ENCODE measurements at regions not wholly inside any gene's neighbourhood (a gene's known extent, or its start where the extent isn't known, plus 50 kb on each side); places are given as distances from the start of the nearest gene placed in this dataset.

GRCh38 chr6:153949616-153950015 is 89.4 kb upstream of the OPRM1 start:
- POLR2A ChIA-PET = no interaction called here
- Mint-ChIP-seq H3K4me1 (no peaks in the 10 kb centered on the region), H3K27me3 (no peaks in the 10 kb centered on the region), H3K4me3 (no peak overlapping the region), H3K27ac (no peak overlapping the region), H3K9me3 (ENCODE audit: insufficient read depth) (peaks cover 5% of the 10 kb centered on the region)
- Histone ChIP-seq H3K27ac (ENCODE audit: low read length in 2 of 2) (no peak overlapping the region), H3K9me3 (ENCODE audit: control extremely low read depth in 1 of 3, control insufficient read depth in 2 of 3, insufficient read depth in 1 of 3, low read length in 2 of 3) (no peaks in the 10 kb centered on the region), H4K20me1 (ENCODE audit: control insufficient read depth, insufficient read depth, low read length, poor library complexity, severe bottlenecking) (no peaks in the 10 kb centered on the region), H2AFZ (ENCODE audit: insufficient read depth, low read depth, low read length, poor library complexity, severe bottlenecking) (no peak overlapping the region), H3K27me3 (replicated peaks in 1 of 4; ENCODE audit: control extremely low read depth in 1 of 4, control insufficient read depth in 3 of 4, insufficient read depth in 4 of 4, low read length in 3 of 4) (no peaks in the 10 kb centered on the region), H3K36me3 (replicated peaks in 1 of 2; ENCODE audit: control extremely low read depth in 1 of 2, control insufficient read depth in 1 of 2, extremely low read depth in 1 of 2, insufficient read depth in 2 of 2, low read length in 1 of 2) (no peaks in the 10 kb centered on the region), H3K4me2 (replicated peaks; ENCODE audit: low read depth, low read length, poor library complexity, severe bottlenecking) (no peak overlapping the region), H3K9ac (ENCODE audit: low read length) (no peak overlapping the region), H3K79me2 (ENCODE audit: control insufficient read depth, insufficient read depth, low read length) (no peaks in the 10 kb centered on the region), H3K4me3 (ENCODE audit: control extremely low read depth in 1 of 5, extremely low read depth in 1 of 5, insufficient read depth in 1 of 5, low read depth in 2 of 5, low read length in 4 of 5) (no peak overlapping the region), H3K4me1 (ENCODE audit: control insufficient read depth in 2 of 2, insufficient read depth in 2 of 2, low read length in 2 of 2) (no peaks in the 10 kb centered on the region)
- WGBS (ENCODE audit: insufficient coverage) = no CpG with 5 or more reads among the region's 4 CpGs
- intact Hi-C loops (cut with micrococcal nuclease) = no loop called here
- CTCF ChIA-PET = no interaction called here
- ATAC-seq (ENCODE audit: low read depth) = no peak
- DNase-seq = no peak
- TF ChIP-seq EZH2 (IDR thresholded peaks at IDR 0.05; ENCODE audit: borderline replicate concordance, insufficient read depth, low read depth, low read length, poor library complexity, severe bottlenecking) (no peak), CTCF (IDR thresholded peaks at IDR 0.05) (no peak)

- no peak overlapping the region for H3K4me2 ChIP-seq (replicated peaks; ENCODE audit: low read depth, low read length, poor library complexity, severe bottlenecking)
- no peaks in the 10 kb centered on the region for H3K27me3 ChIP-seq (replicated peaks in 1 of 4; ENCODE audit: control extremely low read depth in 1 of 4, control insufficient read depth in 3 of 4, insufficient read depth in 4 of 4, low read length in 3 of 4)
- 6% methylated on average over 3 of the region's 5 CpGs for WGBS (ENCODE audit: insufficient coverage)
- no peak overlapping the region for H3K4me3 ChIP-seq (ENCODE audit: control extremely low read depth in 1 of 5, extremely low read depth in 1 of 5, insufficient read depth in 1 of 5, low read depth in 2 of 5, low read length in 4 of 5)
- no peaks in the 10 kb centered on the region for H3K27me3 Mint-ChIP-seq
- no peaks in the 10 kb centered on the region for H3K36me3 ChIP-seq (replicated peaks in 1 of 2; ENCODE audit: control extremely low read depth in 1 of 2, control insufficient read depth in 1 of 2, extremely low read depth in 1 of 2, insufficient read depth in 2 of 2, low read length in 1 of 2)
- intact Hi-C loops (cut with micrococcal nuclease) = no loop called here
- H3K79me2 ChIP-seq (ENCODE audit: control insufficient read depth, insufficient read depth, low read length) = no peaks in the 10 kb centered on the region
- H3K9me3 ChIP-seq (ENCODE audit: control extremely low read depth in 1 of 3, control insufficient read depth in 2 of 3, insufficient read depth in 1 of 3, low read length in 2 of 3) = no peaks in the 10 kb centered on the region
- ATAC-seq (ENCODE audit: low read depth) = no peak
- POLR2A ChIA-PET = no interaction called here
- CTCF ChIA-PET = no interaction called here
- no peaks in the 10 kb centered on the region for H3K4me1 ChIP-seq (ENCODE audit: control insufficient read depth in 2 of 2, insufficient read depth in 2 of 2, low read length in 2 of 2)
- H3K9me3 Mint-ChIP-seq (ENCODE audit: insufficient read depth) = no peaks in the 10 kb centered on the region
- no peak for DNase-seq
- H3K4me3 Mint-ChIP-seq = no peak overlapping the region
- H3K27ac Mint-ChIP-seq = no peak overlapping the region
- H4K20me1 ChIP-seq (ENCODE audit: control insufficient read depth, insufficient read depth, low read length, poor library complexity, severe bottlenecking) = no peaks in the 10 kb centered on the region
- no peaks in the 10 kb centered on the region for H3K4me1 Mint-ChIP-seq
- H3K9ac ChIP-seq (ENCODE audit: low read length) = no peak overlapping the region
- no peak overlapping the region for H3K27ac ChIP-seq (ENCODE audit: low read length in 2 of 2)
- H2AFZ ChIP-seq (ENCODE audit: insufficient read depth, low read depth, low read length, poor library complexity, severe bottlenecking) = no peak overlapping the region
- TF ChIP-seq EZH2 (IDR thresholded peaks at IDR 0.05; ENCODE audit: borderline replicate concordance, insufficient read depth, low read depth, low read length, poor library complexity, severe bottlenecking) (no peak), CTCF (IDR thresholded peaks at IDR 0.05) (peak; percentile 52)
Measured at GRCh38 chr6:153947808-153948447, 91.1 kb upstream of the OPRM1 start.
